HG02870 (cell line): ENCODE measurements at regions not wholly inside any gene's neighbourhood (a gene's known extent, or its start where the extent isn't known, plus 50 kb on each side); places are given as distances from the start of the nearest gene placed in this dataset.
"Not testable (repeated sequence)": the region's sequence is repeated elsewhere in the genome, so short reads cannot be mapped to it uniquely, and the experiment has no call there.

Experiments
- ATAC-seq: cut with Tn5 transposase; IDR thresholded peaks from one replicate; pipeline ENCODE4 v1.9.1; 2021; ENCODE audit warnings: mild to moderate bottlenecking, moderate library complexity; ENCODE audit not compliant: unreplicated experiment

DNA sequence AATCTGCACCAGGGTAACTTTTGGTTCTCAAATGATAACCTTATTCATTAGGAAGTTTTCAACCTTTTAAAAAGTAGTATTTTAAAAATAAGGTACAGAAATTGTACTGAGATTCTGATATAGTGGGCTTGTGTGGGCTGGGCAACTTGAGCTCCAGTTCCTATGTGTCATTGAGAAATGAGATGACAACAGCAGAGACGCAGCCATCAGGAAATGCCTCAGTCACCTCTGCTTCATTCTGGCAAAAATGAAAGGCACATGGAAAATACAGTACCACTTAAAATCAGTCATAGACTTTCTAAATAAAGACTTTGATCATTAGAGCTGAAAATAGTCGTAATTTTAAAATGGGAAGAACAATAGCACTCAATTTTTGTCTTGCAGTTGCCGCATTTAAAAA is 480.2 kb downstream of the PLK2 start:
- no peak for ATAC-seq

DNA sequence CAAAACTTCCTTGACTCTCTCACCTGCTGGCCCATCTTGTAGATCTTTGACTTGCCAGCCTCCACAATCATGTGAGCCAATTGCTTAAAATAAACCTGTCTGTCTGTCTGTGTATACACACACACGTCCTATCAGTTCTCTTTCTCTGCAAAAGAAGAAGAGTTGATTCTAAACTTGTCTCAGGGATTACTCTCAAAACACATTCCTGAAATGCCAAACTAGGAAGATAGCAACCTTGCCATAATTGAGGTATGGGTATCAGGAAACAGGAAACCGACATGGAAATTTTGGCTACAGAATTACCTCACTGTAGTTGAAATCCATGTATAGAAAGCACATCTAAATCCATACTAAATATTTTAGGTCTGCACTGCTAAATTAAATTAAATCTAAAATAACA is 483.4 kb downstream of the PLK2 start:
- no peak for ATAC-seq

DNA sequence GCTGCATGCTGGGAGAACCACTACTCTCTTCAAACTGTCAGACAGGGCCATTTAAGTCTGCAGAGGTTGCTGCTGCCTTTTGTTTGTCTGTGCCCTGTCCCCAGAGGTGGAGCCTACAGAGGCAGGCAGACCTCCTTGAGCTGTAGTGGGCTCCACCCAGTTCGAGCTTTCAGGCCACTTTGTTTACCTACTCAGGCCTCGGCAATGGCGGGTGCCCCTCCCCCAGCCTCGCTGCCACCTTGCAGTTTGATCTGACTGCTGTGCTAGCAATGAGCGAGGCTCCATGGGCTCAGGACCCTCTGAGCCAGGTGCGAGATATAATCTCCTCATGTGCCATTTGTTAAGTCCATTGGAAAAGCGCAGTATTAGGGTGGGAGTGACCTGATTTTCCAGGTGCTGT is 487.8 kb downstream of the PLK2 start:
- ATAC-seq = not testable (repeated sequence)

DNA sequence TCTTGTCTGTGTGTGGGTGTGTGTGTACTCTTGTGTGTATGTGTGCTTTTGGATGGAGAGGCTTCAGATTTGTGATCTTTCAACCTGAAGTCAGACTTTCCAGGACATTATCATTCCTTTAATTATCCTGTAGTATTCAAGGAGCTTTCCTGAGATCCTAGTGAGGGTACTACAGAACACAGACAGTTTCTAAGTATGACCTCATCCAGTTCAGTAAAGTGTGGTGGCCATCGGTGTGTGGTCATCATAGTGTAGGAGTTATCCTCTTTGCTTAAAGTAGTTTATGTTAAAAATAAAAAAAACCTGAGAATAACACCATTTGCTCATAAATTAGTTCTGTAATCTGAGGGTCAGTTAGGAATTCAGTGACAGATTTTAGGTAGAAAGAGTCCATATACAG is 478.0 kb upstream of the ACTBL2 start:
- ATAC-seq = no peak

DNA sequence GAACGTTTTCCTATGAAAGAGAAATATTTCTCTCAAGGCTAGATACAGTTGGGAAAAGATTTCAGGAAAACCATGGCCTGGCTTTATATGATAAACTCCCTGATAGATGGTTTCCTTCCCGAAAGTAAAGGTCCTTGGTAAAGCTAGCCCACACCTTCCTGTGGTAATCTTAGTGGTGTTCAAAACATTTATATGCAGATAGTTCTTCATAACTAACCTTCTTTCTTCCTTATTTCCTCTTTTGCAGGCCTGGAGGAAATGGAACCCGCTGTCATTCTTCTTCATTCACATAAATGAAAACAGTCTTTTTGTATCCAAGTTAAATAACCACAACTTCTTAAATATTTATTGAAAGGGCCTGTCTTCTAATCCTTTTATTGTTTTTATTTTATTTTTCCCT is 474.0 kb upstream of the ACTBL2 start:
- ATAC-seq = no peak

DNA sequence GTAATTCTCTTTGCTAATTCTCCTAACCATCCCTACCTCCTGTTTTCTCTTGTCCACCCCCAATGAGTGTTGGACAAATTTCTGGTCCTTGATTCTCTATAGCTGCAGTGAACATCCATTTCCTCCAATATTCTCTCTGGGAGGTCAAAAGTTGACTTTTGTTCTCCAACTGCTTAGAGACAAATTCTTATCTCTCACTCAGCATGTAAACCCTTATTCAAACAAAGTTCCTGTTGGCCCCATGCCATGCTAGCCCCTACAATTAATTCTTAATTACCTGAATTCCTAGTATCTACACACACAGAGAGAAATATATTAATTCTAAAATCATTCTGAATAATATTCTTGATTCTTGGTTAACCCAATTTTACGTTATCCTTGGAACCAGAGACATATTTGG is 472.9 kb upstream of the ACTBL2 start:
- no peak for ATAC-seq

DNA sequence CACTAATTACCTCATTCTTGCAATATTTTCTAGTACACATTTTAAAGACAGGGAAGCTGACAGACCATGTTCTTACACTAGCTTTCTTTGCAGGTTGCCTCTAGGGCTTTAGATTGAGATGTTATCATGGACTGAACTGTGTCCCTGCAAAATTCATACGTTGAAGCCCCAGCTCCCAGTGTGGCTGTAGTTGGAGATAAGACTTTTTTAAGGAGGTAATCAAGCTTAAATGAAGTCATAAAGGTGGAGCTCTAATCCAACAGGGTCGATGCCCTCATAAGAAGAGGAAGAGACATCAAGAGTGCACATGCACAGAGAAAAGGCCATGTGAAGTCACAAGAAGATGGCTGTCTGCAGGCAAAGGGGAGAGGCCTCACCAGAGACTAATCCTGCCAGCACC is 471.2 kb upstream of the ACTBL2 start:
- ATAC-seq = no peak

DNA sequence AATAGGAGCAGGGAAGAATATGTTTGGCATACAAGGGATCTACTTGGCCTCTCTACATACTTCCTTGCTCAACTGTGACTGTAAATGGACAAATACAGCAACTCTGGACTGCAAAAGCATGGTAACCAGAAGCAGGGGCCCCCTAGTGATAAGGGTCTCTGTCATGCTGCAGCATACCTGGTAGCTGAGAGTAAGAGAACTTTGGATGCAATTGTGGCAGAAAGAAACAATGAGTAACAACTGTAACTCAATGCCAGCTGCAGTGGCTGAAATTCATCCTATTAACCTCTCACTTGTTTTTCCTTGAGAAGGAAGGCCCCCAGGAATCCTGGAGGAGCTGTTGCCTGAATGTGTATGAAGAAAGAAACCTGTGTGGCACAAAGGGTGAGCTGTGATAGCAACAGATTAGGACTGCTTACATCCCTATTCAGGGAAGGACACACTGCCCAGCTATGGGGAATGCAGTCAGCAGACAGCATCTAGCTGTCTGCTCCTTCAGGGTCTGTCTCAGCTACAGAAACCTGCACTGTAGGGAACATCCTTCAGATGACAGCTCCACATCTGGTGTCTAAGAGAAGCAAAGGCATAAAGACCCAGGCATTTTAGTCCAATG is 468.1 kb upstream of the ACTBL2 start:
- no peak for ATAC-seq

DNA sequence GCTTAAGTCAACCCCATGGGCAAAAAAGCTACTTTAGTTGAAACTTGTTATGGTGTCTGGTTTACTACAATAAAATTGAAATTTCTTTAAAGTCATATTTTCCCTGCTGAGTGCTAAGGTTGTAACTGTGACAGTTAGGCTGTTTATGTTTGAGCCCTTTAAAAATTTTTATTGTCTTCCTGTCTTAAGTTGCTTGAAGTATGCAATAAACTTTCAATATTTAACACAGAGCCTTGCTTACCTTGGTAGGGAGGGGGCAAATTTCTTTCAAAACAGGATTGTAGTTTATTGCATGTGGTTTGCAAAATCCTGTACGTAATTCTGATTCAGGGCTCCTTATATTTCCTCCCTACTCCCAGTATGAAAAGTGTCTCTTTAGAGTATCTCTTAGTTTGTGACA is 465.5 kb upstream of the ACTBL2 start:
- no peak for ATAC-seq

DNA sequence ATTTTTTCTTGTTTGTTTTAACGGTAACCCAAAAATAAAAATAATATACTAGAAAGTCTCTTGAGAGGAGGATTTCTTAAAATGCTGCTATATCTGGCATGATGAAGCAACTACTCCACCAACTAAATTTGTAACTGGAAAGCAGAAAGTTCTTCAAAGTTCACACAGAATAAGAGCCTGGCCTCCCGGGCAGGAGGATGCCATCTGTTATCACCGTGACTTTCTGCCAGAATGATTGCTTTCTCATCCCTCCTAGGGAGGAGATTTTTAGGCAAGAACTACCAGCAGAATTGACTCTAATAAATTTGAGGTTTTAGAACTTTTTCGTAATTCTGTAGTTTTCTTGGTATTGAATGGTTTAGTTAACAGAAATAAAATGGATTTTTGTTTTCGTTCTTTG is 464.6 kb upstream of the ACTBL2 start:
- ATAC-seq = no peak

DNA sequence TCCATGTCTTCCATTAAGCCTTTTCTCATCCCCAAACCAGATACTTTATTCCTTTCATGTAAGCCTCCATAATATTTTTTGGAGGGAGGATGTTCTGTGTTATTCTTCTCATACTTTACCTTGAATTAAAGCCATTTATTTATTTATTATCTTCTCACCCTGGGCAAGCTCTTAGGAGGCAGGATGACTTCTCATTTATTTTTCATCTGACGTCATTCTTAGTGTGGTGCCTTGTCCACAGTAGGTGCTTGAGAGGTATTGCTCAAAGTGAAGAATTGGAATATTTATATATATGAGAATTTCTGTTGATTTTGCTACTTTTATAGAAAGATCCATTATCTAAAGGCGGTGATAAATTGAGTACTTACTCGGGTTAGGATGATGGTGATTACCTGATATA is 458.3 kb upstream of the ACTBL2 start:
- no peak for ATAC-seq

DNA sequence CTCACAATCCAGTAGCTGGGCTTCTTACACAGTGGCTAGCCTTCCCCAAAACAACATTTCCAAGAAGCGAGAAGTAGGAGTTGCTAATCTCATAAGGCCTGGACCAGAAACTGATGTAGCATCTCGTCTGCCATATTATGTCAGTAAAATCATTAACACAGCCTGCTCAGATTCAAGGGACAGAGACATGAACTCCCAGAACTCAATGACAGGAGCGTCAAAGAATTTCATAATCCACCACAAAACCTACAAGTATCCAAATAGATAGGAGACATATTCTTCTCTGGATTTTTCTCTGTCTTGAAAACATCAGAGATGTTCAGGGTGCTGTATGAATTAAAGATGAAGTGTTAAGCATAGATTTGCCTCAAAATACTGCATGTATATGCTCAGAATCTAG is 457.6 kb upstream of the ACTBL2 start:
- no peak for ATAC-seq

DNA sequence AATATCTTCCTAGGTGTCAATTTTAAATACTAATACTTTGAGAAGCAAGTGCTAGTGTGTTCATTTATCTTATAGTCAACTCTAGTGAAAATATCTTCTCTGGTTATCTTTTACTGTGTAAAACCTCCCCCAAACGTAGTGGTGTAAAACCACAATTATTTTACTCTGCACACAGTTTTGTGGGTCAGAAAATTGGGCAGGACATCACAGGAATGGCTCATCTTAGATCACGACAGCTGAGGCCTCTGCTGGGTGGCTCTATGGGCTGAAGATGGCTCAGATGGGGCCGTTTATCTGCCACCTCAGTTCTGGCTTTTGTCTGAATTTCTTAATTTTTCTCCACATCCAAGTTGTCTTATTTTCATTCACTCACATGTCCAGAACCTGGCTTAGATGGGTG is 457.2 kb upstream of the ACTBL2 start:
- no peak for ATAC-seq

DNA sequence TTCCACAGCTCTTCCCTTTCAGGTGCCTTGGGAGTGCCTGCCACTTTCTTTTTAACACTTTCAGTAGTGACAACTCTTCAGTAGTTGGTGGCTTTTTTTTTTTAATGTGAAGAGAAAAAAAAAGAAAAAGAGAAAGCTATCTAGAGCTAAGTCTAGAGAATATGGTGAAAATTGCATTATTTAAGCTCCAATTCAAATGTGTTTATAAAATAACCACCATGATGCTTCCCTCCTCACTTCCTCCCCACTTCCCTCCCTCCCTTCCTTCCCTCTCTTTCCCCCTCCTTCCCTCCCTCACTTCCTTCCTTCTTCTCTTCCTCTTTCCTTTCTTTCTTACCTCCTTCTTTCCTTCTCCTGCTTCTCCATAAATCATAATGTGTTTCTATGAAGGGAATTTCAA is 456.7 kb upstream of the ACTBL2 start:
- ATAC-seq = no peak

DNA sequence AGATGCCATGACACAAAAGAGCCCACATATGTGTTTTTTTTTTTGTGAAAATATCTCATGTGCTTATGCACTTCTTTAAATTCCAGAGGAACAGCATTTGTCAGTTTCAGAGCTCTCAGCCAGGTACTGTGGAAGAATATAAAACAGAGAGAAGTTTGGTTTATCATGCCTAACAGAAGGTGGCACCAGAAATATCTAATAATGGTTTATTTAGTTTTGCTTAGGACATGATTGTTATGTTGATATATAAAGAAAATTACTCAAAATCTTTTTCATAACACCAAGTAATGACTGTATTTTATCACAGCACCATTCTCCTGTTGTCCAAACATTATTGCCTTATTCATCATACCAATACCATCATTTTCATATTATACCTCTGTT is 455.6 kb upstream of the ACTBL2 start:
- ATAC-seq = no peak

DNA sequence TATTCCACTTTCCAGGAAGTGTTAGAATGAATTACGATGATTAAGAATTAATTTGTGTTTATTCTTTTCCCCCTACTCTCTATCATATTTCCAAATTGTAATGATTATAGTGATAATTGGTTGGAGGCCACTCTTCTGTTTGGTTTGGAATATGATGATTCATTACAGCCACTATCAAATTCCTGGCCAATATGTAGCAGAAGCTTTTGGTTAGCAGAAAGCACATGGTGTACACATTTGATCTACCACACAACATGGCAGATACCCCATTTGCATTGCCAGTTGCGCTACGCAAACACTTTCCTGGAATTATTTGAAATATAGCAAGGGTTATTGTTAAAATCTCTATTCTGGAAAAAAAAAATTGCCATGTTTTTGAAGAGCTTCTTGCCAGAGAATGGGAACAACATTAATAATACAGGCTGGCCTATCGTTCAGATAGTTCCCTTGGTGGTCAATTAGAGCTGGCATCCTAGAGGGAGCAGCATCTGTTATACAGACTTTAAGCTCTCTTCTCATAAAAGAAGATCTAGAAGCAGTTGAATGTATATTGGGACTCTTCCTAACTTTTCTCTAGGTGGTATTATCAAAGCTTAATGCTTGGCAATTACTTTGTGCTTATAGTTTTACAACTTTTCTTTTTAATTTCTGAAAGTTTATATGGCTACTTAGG is 455.0 kb upstream of the ACTBL2 start:
- no peak for ATAC-seq

DNA sequence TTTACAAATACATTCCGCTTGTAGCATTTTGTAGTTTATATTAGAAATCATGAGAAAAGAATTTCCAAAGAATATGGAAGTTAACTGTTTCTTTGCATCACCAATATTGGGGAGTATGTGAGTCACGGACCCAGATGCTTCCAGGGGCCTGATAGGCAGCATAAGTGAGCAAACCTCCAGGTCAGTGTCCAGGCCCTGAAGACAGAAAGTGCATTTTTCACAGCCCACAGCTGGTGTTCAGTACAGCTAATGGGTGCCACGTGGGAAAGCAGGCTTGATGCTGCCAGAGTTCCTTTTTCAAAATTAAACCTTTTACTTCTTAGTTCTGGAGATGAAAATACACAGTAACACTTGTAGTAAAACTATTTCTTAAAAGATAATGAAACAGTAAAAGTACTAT is 454.4 kb upstream of the ACTBL2 start:
- ATAC-seq = no peak

DNA sequence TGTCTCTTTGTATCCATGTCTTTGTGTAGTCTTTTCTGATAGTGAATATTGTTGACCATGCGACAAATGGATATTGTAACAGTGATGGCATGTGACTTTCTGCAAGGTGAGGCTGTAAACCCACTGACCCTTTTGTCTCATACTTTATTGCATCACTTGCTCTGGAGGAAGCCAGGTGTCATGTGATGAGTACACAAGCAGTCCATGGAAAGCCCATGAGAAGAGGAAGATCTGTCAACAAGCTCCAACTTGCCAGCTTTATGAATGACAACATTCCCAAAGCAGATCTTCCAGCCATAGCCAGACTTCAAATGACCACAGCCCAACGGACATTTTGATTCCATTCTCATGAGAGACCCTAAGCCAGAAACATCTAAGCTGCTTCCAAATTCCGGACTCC is 450.1 kb upstream of the ACTBL2 start:
- ATAC-seq = no peak

DNA sequence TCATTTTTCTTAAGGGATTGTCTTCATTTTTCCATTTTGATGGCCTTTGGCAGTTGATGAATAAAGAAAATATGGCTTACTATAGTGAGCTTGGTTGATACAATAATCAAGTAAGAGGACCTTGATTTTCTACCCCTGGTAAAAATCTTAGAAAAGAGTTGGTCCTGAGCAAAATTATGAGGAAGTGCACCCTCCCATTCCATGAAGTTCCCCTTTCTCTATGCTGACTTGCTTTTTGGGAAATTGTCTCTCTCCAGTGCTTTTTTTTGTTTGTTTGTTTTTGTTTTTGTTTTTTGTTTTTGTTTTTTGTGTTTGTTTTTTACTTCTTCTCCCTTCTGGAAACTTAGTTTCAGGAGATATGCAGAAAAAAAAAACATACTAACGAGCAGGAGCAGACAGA is 449.2 kb upstream of the ACTBL2 start:
- no peak for ATAC-seq

DNA sequence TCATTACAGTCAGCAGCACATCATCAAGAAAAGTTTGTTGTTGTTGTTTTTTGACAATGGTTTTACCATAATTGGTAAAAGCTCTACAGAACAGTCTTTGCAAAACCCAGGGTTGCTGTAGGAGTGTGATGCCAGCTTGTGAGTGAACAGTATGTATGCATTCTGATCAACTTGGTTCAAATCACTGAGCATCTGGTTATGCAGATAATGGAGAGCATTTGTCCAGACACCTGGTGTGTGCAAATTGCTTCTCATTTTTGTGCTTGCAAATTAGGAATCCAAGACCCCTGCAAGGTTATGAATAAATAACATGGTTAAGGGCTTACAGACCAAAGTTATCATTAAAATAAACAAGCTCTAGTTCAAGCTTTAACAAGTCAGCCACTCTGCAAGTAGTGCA is 448.7 kb upstream of the ACTBL2 start:
- ATAC-seq = no peak

DNA sequence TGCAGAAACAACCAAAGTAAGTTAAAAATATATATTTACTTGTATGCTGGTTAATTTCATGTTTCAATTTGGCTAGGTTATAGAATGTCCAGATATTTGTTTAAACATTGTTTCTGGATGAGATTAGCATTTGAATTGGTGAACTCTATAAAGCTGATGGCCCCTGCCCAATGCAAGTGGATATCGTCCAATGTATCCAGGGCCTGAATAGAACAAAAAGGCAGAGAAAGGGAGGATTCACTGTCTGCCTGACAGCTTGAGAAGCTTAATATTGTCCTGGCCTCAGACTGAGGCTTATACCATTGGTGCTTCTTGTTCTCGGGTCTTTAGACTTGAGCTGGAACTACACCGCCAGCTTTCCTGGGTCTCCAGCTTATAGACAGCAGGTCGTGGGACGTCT is 446.7 kb upstream of the ACTBL2 start:
- ATAC-seq = no peak

DNA sequence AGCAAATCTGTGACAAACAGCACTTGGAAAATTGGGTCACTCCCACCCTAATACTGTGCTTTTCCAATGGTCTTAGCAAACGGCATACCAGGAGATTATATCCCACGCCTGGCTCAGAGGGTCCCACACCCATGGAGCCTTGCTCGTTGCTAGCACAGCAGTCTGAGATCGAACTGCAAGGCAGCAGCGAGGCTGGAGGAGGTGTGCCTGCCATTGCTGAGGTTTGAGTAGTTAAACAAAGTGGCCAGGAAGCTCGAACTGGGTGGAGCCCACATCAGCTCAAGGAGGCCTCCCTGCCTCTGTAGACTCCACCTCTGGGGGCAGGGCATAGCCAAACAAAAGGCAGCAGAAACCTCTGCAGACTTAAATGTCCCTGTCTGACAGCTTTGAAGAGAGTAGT is 440.5 kb upstream of the ACTBL2 start:
- ATAC-seq = not testable (repeated sequence)

DNA sequence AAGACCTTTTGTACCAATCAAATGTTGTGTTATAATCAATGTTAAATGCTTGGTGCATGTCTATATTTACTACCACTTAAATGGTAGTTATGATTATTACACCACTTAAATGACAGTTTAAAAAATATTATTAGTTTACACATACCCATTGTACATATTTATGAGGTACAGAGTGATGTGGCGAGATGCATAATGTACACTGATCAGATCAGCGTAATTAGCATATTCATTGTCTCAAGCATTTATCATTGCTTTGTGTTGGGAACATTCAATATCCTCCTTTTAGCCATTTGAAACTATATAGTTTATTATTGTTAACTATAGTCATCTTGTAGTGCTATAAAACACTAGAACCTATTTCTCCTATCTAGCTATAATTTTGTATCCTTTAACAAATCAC is 434.4 kb upstream of the ACTBL2 start:
- ATAC-seq = no peak
